OCI-LY1 (cell line): ENCODE measurements at regions not wholly inside any gene's neighbourhood (a gene's known extent, or its start where the extent isn't known, plus 50 kb on each side); places are given as distances from the start of the nearest gene placed in this dataset.

Experiments used
- H2AFZ ChIP-seq: fragments of 200-600 bp; sonication (generic), shearing (Covaris generic); 2 replicates; pipeline ENCODE4 v1.6.0; 2014; ENCODE audit warnings: antibody characterized with exemption, mild to moderate bottlenecking, low read length
- H3F3A ChIP-seq: fragments of 200-600 bp; sonication (generic), shearing (Covaris generic); 2 replicates; pipeline ENCODE4 v1.6.0; 2014; ENCODE audit warnings: mild to moderate bottlenecking, antibody characterized with exemption, low read length, moderate library complexity; ENCODE audit not compliant: insufficient read depth
- H3K27ac ChIP-seq: fragments of 200-600 bp; sonication (generic); 2 replicates; pipeline ENCODE4 v1.5.1; 2014; ENCODE audit warnings: low read length, mixed run types, mild to moderate bottlenecking, low read depth; ENCODE audit not compliant: poor library complexity, severe bottlenecking
- H3K27me3 ChIP-seq: fragments of 200-600 bp; sonication (generic); 2 replicates; pipeline ENCODE4 v1.6.0; 2014; ENCODE audit warnings: antibody characterized with exemption, mild to moderate bottlenecking, low read length, moderate library complexity; ENCODE audit not compliant: insufficient read depth
- H3K36me3 ChIP-seq: fragments of 200-600 bp; sonication (generic); 2 replicates; pipeline ENCODE4 v1.6.1; 2014; ENCODE audit warnings: mild to moderate bottlenecking, antibody characterized with exemption, low read length, moderate library complexity, mixed read lengths; ENCODE audit not compliant: insufficient read depth
- H3K4me1 ChIP-seq: fragments of 200-600 bp; sonication (generic); 2 replicates; pipeline ENCODE4 v1.5.1; 2014; ENCODE audit warnings: mild to moderate bottlenecking, low read length, moderate library complexity; ENCODE audit not compliant: insufficient read depth, severe bottlenecking
- H3K4me2 ChIP-seq: fragments of 200-600 bp; sonication (generic), shearing (Covaris generic); 2 replicates; pipeline ENCODE4 v1.6.1; 2014; ENCODE audit warnings: low read length
- H3K4me3 ChIP-seq: fragments of 200-600 bp; sonication (generic); 2 replicates; pipeline ENCODE4 v1.5.1; 2014; ENCODE audit warnings: low read length, low read depth, mild to moderate bottlenecking, mixed read lengths; ENCODE audit not compliant: poor library complexity, severe bottlenecking
- H3K79me2 ChIP-seq: fragments of 200-600 bp; shearing (Covaris generic); 2 replicates; pipeline ENCODE4 v1.6.1; 2016; ENCODE audit warnings: mixed run types, low read length, mixed read lengths; ENCODE audit not compliant: insufficient read depth
- H3K9ac ChIP-seq: fragments of 200-600 bp; sonication (generic), shearing (Covaris generic); 2 replicates; pipeline ENCODE4 v1.6.1; 2014; ENCODE audit warnings: mild to moderate bottlenecking, low read length, mixed read lengths
- H3K9me2 ChIP-seq: fragments of 200-600 bp; sonication (generic), shearing (Covaris generic); 2 replicates; pipeline ENCODE4 v1.6.1; 2014; ENCODE audit warnings: low read depth, mild to moderate bottlenecking, low read length, mixed read lengths
- H3K9me3 ChIP-seq: fragments of 200-600 bp; shearing (Covaris generic); 2 replicates; pipeline ENCODE4 v1.6.1; 2014; ENCODE audit warnings: low read length, mixed read lengths
- H4K20me1 ChIP-seq: fragments of 200-600 bp; sonication (generic), shearing (Covaris generic); 2 replicates; pipeline ENCODE4 v1.6.0; 2016; ENCODE audit warnings: mild to moderate bottlenecking, low read length; ENCODE audit not compliant: insufficient read depth
- CTCF ChIP-seq: fragments of 200-600 bp; sonication (generic), shearing (Covaris generic); IDR thresholded peaks from 2 replicates; pipeline ENCODE4 v1.5.1; 2017; ENCODE audit warnings: mild to moderate bottlenecking, antibody characterized with exemption, low read length, moderate library complexity, mixed read lengths
- EZH2 ChIP-seq: fragments of 200-600 bp; sonication (generic), shearing (Covaris generic); IDR thresholded peaks from 2 replicates; pipeline ENCODE4 v1.8.0; 2017; ENCODE audit warnings: borderline replicate concordance, mixed run types, mild to moderate bottlenecking, antibody characterized with exemption, low read length, moderate library complexity, mixed read lengths

GRCh38 chr12:132432126-132432705 lies 57.7 kb upstream of the FBRSL1 start:
- Histone ChIP-seq H3K4me2 (no peak overlapping the region), H3K4me1 (peaks cover 3% of the 10 kb centered on the region)

GRCh38 chr12:132430838-132431774 lies 58.8 kb upstream of the FBRSL1 start:
- peaks cover 7% of the 10 kb centered on the region for H3K27me3 ChIP-seq

More at GRCh38 chr12:132432126-132432705, 57.7 kb upstream of the FBRSL1 start:
- no peak for TF ChIP-seq CTCF
- no peak for TF ChIP-seq EZH2
- Histone ChIP-seq H3K36me3 (no peaks in the 10 kb centered on the region), H2AFZ (no peak overlapping the region), H3K9me2 (no peaks in the 10 kb centered on the region), H3K27ac (no peak overlapping the region), H4K20me1 (no peaks in the 10 kb centered on the region), H3K4me3 (no peak overlapping the region), H3K27me3 (peaks cover 7% of the 10 kb centered on the region), H3K9me3 (no peaks in the 10 kb centered on the region), H3K79me2 (no peaks in the 10 kb centered on the region), H3F3A (no peaks in the 10 kb centered on the region), H3K9ac (no peak overlapping the region)

More at GRCh38 chr12:132430838-132431774, 58.8 kb upstream of the FBRSL1 start:
- Histone ChIP-seq H3K4me3 (no peak overlapping the region), H3K27ac (no peak overlapping the region), H3K9me2 (no peaks in the 10 kb centered on the region), H3K9me3 (no peaks in the 10 kb centered on the region), H3K36me3 (no peaks in the 10 kb centered on the region), H3K9ac (no peak overlapping the region), H3K4me2 (no peak overlapping the region), H2AFZ (no peak overlapping the region), H3F3A (no peaks in the 10 kb centered on the region), H4K20me1 (no peaks in the 10 kb centered on the region), H3K4me1 (peaks cover 3% of the 10 kb centered on the region), H3K79me2 (no peaks in the 10 kb centered on the region)
- no peak for TF ChIP-seq EZH2
- TF ChIP-seq CTCF: no peak
